Fibroblast of the aortic adventitia (primary cell): ENCODE measurements at regions not wholly inside any gene's neighbourhood (a gene's known extent, or its start where the extent isn't known, plus 50 kb on each side); places are given as distances from the start of the nearest gene placed in this dataset.

ENCODE experiments used
- DNase-seq: peaks from one replicate; pipeline ENCODE4 v3.0.0-alpha.2; 2010; ENCODE audit warnings: low read depth
- H3K4me3 ChIP-seq: 2 replicates; pipeline ENCODE4 v1.5.1; 2011; ENCODE audit warnings: low read depth, mild to moderate bottlenecking, control low read depth, low read length, moderate library complexity
- CTCF ChIP-seq: IDR thresholded peaks from 2 replicates; pipeline ENCODE4 v1.5.1; 2011; ENCODE audit warnings: mild to moderate bottlenecking, low read length, control low read depth, inconsistent platforms; ENCODE audit not compliant: insufficient read depth

DNA sequence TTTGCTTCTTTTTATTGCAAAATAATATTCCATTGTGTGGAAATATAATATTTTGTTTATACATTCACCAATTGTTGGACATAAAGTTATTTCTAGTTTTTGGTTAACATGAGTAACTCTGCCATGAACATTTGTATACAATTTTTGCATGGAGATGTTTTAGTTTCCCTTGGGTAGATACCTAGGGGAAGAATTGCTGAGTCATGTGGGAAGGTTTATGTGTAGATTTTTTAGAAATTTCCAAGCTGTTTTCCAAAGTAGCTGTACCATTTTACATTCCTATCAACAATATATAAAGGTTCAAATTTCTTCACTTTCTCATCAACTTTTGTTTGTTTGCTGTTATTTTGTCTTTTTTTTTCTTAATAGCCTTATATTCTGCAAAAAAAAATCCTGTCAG is 664.7 kb upstream of the FBXO33 start:
- TF ChIP-seq CTCF: no peak
- H3K4me3 ChIP-seq: no peak overlapping the region
- no peak for DNase-seq

DNA sequence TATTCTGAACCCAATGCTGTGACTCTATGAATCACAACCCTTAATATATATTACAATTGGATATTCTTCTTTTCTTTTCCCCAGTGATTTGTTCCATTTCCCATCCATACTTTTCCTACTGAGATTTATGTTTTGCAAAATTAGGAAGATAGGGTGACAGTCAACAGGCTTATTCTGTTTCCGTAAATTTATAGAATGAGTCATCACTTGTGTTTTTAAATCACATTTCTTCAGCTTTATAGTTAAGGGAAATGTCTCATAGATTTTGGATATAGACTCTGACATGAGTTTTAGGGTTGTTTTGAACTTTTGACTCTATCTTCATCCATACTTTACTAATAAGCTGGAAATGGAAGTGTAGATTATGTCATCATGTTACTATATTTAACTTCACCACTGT is 661.6 kb upstream of the FBXO33 start:
- no peak for DNase-seq
- TF ChIP-seq CTCF: no peak
- no peak overlapping the region for H3K4me3 ChIP-seq

GRCh38 chr14:40074169-40074568 is 641.9 kb upstream of the FBXO33 start:
- no peak for DNase-seq
- TF ChIP-seq CTCF: no peak
- H3K4me3 ChIP-seq: no peak overlapping the region

- no peak for DNase-seq
- H3K4me3 ChIP-seq: no peak overlapping the region
- TF ChIP-seq CTCF: no peak
Observed at GRCh38 chr14:40072175-40072574, 639.9 kb upstream of the FBXO33 start.

DNA sequence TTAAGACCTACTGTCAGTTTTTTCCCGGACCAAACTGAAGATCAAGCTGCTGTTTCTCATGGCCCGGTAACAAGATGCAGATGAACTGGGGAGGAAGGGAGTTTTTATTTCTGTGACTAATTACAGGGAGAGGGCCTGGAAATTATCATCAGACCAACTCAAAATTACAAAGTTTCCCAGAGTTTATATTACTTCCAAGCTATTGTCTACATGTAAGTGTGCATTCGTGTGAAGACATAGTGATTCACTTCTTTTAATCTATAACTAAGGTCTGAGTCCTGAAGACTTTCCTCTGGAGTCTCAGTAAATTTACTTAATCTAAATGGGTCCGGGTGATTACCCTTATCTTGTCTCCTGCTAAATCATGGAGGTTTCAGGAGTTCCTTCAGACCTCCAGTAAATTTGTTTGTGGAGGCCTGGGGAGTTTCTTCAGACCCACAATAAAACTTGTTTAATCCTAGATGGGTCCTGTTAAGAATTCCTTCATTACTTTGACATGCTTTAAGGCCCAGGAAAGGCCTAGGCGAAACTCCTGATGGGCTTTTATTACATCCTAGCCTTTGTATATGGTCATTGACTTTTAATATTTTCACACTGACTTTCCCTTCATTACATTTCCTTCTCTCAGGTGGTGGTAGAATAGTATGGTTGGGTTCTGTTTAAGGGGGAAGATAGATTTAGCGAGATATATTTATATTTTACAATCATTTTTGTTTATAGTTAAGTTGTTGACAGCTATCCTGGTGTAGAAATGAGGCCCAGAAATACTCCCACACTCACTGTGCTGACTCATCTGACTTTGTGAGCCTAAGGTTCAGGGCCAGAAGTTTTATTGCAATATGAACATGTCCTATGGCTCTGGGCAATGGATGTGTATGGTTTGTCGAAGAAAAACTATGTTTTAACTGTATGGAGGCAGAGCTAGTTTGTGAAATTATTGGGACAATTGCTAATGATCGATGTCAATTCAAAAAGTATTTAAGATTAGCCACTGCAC is 627.0 kb upstream of the FBXO33 start:
- H3K4me3 ChIP-seq: no peak overlapping the region
- DNase-seq: no peak
- no peak for TF ChIP-seq CTCF

DNA sequence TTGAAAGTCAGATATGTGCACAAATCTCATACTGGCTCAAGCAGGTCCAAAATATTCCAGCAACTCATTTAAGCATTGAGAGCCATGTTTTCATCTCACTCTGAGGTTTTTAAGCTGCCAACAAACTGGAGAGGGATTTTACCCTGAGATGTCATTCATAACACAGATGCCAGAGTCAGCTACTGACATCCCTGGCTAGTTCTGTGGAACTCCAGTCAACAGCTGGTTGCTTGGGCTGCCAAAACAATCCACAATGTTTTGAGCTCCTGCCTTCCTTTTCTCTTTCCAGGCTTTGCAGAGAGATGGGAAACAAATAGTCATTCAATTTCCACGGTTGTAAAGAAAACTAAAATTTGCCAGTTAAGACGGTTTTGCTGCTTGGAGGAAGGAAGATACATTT is 621.2 kb upstream of the FBXO33 start:
- no peak overlapping the region for H3K4me3 ChIP-seq
- no peak for DNase-seq
- TF ChIP-seq CTCF: no peak
